ENCODE measurements at regions not wholly inside any gene's neighbourhood (a gene's known extent, or its start where the extent isn't known, plus 50 kb on each side); places are given as distances from the start of the nearest gene placed in this dataset.

- CTCF ChIA-PET = no interaction called here
- POLR2A ChIA-PET = no interaction called here
These were observed 393.6 kb upstream of the JAG1 start for GRCh38 chr20:11067359-11067758.

More at GRCh38 chr20:11067359-11067758, 393.6 kb upstream of the JAG1 start:
- Histone ChIP-seq H3K27ac (ENCODE audit: low read depth, low read length) (no peak overlapping the region), H3K9me2 (ENCODE audit: insufficient read depth) (no peaks in the 10 kb centered on the region), H3K4me3 (replicated peaks in 1 of 2; ENCODE audit: low read depth in 1 of 2, low read length in 2 of 2) (no peak overlapping the region), H3K27me3 (ENCODE audit: insufficient read depth, low read length) (no peaks in the 10 kb centered on the region), H3K4me2 (ENCODE audit: low read length) (no peak overlapping the region), H2AFZ (ENCODE audit: low read depth, low read length, poor library complexity, severe bottlenecking) (no peak overlapping the region), H3K4me1 (ENCODE audit: control insufficient read depth in 1 of 2, insufficient read depth in 2 of 2, low read length in 2 of 2) (no peaks in the 10 kb centered on the region), H3K79me2 (ENCODE audit: insufficient read depth, low read length) (no peaks in the 10 kb centered on the region), H4K20me1 (ENCODE audit: insufficient read depth) (no peaks in the 10 kb centered on the region), H3K36me3 (ENCODE audit: control insufficient read depth in 1 of 2, insufficient read depth in 2 of 2, low read length in 2 of 2) (no peaks in the 10 kb centered on the region), H3K9ac (ENCODE audit: low read length) (no peak overlapping the region), H3K9me3 (ENCODE audit: control insufficient read depth in 1 of 2, insufficient read depth in 1 of 2, low read depth in 1 of 2, low read length in 2 of 2) (no peaks in the 10 kb centered on the region)
- no peak for ATAC-seq
- TF ChIP-seq SIN3A (IDR thresholded peaks at IDR 0.05; ENCODE audit: low read depth) (no peak), POLR2AphosphoS5 (IDR thresholded peaks at IDR 0.05; ENCODE audit: low read depth, low read length) (no peak), ZFX (IDR thresholded peaks at IDR 0.05) (no peak), EGR1 (IDR thresholded peaks at IDR 0.05; ENCODE audit: low read depth) (no peak), JUND (IDR thresholded peaks at IDR 0.05) (no peak), ZBTB33 (IDR thresholded peaks at IDR 0.05; ENCODE audit: extremely low read depth, insufficient replicate concordance, low read length) (no peak), YY1 (IDR thresholded peaks at IDR 0.05; ENCODE audit: extremely low read depth, insufficient replicate concordance, low read depth, low read length) (no peak), ATF3 (IDR thresholded peaks at IDR 0.05) (no peak), ELF1 (IDR thresholded peaks at IDR 0.05; ENCODE audit: borderline replicate concordance, low read depth) (no peak), EZH2phosphoT487 (IDR thresholded peaks at IDR 0.05; ENCODE audit: borderline replicate concordance) (no peak), CEBPB (IDR thresholded peaks at IDR 0.05; ENCODE audit: low read depth) (no peak), POLR2A (IDR thresholded peaks at IDR 0.05; ENCODE audit: borderline replicate concordance, extremely low read depth, insufficient read depth, insufficient read length) (no peak), TCF7L2 (IDR thresholded peaks at IDR 0.05; ENCODE audit: borderline replicate concordance, extremely low read depth, insufficient read depth, insufficient read length) (no peak), CBX3 (IDR thresholded peaks at IDR 0.05; ENCODE audit: low read depth) (no peak), FOSL1 (IDR thresholded peaks at IDR 0.05; ENCODE audit: low read depth) (no peak), CTCF (IDR thresholded peaks at IDR 0.05 in 2 of 3, conservative IDR thresholded peaks at IDR 0.05 in 1 of 3; ENCODE audit: borderline replicate concordance in 1 of 3, insufficient read depth in 1 of 3, low read depth in 2 of 3, low read length in 2 of 3) (no peak), EZH2 (IDR thresholded peaks at IDR 0.05) (no peak), SRF (IDR thresholded peaks at IDR 0.05; ENCODE audit: low read depth) (no peak)
- TF ChIP-seq, protein P1, sequence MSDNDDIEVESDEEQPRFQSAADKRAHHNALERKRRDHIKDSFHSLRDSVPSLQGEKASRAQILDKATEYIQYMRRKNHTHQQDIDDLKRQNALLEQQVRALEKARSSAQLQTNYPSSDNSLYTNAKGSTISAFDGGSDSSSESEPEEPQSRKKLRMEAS (IDR thresholded peaks at IDR 0.05) = no peak
- RAD21 ChIA-PET (ENCODE audit: low non-redundant PET in 1 of 2, low total read pairs in 2 of 2, uncharacterized antibody in 2 of 2, unreplicated experiment in 2 of 2) = no interaction called here
- BruUV-seq (replicated peaks) = no TSS peak
- DNase-seq (ENCODE audit: low read depth, low spot score) = no peak
- intact Hi-C loops (cut with micrococcal nuclease) = no loop called here
